ENCODE measurements at regions not wholly inside any gene's neighbourhood (a gene's known extent, or its start where the extent isn't known, plus 50 kb on each side); places are given as distances from the start of the nearest gene placed in this dataset.

DNA sequence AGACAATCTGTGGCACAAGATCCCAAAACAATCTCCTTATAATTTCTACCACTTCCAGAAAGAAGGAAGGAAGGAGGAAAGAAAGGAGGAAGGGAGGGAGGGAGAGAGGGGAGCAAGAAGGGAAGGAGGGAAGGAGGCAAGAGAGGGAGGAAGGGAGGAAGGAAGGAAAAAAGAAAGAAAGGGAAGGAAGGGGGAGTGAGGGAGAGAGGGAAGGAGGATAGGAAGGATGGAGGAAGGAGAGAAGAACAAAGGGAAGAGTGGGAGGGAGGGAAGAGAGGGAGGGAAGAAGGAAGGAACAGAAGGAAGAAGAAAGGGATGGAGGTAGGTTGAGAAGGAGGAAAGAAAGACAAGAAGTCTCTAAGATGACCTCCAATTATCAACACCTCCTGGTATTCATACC lies 185.5 kb upstream of the NFE2L3 start:
- DNase-seq, result no peak

DNA sequence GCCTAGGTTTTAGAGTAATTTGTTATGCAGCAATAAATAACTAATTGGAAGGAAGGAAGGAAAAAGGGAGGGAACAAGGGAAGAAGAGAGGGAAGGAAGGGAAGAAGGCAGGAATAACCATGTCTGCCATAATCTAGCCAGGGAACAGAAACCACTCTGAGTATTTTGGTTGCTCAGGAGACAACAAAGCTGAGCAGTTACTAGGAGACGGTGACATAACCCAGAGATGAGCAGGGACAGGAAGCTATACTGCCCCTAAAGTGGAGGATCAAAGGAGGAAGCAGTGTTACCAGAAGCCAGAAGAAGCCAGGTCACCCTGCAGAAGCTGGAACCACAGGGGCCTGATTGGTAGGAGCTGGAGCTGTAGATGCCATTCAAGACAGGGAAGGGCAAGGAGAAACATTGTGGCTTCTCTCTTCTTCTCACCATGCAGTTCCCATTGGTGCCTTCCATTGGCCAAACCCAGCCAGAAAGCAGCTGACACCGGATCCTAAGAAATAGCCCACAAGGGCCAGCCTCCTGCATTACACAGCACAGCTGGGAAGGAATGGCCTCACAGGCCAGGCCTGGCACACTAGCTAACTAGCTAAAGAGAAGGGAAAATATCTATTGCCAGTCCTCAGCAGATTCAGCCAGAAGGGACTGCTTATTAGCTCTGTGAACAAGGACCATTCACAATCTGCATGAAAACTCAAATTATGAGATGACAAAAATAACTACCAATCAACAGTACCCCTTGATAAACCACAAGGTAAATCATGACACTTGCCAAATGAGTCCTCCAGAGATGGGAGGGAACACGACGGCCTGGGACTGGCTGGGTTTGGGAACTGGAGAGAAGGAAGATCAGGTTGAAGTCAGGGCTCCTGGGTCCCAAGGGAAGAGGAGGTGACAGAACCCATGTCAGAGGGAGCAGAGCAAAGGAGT lies 184.5 kb upstream of the NFE2L3 start:
- peak; percentile 58 for DNase-seq

DNA sequence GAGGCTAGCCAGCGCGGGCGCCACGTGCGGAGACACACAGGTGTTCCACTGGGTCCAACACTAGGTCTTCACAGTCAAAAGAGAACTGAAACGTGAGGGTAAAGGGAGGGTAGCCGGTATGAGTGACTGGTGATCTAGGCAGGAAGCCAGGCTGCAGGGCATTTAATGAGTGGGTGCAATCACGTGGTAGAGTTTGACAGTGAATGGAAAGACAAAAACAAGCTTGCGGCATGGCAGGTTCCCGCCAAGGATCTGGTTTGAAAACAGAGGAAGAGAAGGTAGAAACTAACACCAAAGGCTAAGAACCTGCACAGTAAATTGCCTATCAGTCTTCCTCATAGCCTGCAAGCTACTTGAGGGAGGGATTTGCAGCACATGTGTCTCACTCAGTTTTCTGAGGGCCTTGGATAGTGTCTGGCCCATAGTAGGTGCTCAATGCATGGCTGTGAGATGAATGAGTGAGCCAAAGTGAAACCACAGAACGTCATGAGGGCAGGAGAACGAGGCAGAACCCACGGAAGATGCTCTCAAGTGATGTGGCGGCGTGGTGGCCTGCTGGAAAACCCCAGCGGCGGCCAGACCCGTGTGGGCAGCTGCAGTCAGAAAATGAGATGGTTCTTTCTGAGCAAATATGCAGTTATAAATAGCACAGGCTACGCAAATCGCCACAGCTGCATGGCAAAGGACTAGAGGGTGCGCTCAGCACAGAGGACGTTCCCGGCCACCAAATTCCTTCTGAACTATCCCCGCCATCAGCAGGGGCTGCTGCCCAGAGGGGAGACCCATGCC lies 183.6 kb upstream of the NFE2L3 start:
- peak; percentile 80 for DNase-seq

DNA sequence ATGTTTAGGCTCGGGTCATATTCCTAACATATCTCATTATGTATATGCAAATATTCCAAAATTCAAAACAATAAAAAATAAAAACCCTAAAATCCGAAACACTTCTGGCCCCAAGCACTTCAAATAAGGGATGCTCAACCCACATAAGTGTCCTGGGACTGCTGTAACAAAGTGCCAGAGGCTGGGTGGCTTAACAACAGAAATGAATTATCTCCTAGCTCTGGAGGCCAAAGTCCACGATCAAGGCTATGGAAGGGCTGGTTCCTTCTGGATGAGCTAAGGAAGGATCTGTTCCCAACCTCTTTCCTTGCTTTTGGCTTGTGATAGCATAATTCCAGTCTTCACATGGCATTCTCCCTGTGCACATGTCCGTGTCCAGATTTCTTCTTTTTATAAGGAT lies 181.6 kb upstream of the NFE2L3 start:
- no peak for DNase-seq

DNA sequence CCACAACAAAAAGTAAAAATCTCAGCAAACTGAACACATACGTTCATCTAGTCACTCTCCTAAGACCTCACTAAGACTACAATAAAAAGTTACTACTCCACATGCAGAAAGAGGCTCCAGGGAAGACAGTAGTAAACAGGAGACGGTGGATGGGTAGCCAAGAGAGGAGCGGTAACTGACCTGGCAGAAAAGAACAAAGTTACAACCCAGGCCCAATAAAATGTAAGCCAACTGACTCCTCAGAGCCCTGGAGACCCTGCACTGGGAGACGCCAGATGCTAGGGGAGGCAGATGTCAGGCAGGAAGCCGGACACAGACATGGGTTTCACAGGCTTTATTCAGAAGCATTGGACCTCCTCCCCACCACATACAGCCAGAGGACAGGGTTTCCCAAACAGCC lies 181.1 kb upstream of the NFE2L3 start:
- DNase-seq, result no peak

DNA sequence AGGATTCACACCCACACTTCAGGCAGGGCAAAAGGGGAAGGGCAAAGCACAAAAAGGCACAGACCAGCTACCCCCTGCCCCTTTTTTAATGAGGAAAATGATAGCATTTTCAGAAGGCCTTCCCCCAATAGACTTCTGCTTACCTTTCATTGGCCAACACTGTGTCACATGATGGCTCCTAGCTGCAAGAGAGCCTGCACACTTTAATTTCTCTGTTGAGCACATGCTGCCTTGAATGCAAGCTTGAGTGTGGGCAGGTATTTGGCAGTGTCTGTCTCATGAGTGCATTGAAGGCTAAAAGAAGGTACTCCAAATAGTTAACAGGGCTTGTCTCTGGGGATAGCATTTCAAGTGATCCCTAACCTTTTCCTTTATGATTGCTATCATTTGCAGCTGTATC lies 175.4 kb upstream of the NFE2L3 start:
- no peak for DNase-seq

DNA sequence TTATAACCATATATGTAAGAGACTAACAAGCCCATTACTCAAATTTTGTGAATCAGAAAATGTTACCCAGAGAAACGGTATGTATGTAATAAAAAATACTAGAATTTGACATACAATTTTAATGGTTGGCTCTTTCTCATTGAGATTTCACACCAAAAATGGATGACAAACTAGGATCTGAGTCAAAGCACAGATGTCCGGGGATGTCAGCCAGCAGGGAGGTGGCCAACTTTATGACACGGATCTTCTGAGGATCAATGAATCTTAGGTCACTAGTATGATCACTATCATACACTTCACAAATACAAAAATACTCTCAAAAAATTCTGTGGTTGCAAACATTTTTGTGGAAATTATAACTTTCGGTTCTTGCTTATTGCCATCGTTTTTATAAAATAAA lies 173.5 kb upstream of the NFE2L3 start:
- no peak for DNase-seq

DNA sequence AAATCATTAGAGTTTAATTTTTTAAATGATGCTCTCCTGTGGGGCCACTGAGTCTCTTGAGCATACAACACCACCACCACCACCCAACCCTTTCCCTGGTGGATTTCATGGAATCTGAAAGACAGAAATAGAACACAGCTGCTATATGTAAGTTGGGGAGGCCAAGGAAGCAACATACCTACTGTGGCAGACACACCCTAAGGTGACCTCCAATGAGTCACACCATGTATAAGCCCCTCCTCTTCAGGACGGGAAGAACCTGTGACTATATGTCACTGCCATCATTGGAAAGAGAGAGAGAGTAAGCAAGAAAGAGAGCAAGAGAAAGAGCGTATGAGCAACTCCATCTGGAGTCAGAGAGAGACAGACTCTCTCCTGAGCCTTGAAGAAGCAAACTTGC lies 172.4 kb upstream of the NFE2L3 start:
- no peak for DNase-seq

DNA sequence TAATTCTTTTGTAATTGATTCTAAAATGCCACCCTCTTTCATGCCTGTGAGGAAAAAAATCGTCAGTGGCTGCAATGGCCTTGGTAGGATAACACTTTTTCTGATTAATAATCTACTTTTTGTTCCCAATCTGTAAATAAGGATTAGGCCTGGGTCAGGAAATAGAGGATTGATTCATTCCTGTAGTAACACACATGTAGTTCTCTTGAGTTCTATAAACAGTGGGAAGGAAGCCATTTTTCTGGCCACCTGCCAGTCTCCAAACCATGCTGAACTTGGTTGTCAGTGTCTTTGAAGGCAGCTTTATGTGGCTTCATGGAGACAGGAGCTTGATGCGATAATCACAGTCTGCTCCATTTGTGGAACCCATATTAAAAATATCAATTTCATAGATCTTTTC lies 169.3 kb upstream of the NFE2L3 start:
- no peak for DNase-seq

DNA sequence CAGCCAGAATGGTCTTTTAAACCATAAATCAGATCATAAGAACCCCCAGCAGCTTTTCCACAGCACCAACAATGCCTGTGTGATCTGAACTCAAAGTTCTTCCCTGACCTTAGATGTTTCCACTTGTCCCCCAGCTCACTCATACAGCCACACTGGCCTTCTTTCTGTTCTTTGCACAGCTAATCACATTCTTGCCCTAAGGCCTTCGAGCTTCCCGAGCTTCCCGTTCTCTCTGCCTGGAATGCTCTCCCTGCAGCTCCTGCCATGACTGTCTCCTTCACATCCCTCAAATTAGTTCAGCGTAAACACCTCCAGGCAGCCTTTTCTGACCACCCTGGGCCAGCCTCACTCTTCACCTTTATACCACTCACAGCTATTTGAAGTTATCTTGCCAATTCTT lies 166.8 kb upstream of the NFE2L3 start:
- DNase-seq, result no peak

DNA sequence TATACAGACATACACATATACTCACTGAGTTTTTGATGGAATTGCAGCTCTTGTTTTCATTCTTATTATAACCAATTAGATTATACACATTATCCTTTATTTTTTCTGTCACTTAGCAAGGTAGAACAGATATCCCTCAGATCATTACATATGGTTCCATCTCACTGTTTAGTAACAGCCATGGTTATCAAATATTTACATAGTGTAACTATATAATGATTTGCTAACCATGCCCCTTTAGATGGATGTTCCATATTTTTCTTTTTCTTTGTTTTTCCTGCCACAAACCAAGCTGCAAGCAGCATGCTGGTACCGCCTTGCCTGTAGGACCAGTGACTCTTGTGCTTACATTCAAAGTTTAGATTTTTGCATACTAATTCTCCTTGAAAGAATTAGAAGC lies 163.4 kb upstream of the NFE2L3 start:
- DNase-seq, result no peak

DNA sequence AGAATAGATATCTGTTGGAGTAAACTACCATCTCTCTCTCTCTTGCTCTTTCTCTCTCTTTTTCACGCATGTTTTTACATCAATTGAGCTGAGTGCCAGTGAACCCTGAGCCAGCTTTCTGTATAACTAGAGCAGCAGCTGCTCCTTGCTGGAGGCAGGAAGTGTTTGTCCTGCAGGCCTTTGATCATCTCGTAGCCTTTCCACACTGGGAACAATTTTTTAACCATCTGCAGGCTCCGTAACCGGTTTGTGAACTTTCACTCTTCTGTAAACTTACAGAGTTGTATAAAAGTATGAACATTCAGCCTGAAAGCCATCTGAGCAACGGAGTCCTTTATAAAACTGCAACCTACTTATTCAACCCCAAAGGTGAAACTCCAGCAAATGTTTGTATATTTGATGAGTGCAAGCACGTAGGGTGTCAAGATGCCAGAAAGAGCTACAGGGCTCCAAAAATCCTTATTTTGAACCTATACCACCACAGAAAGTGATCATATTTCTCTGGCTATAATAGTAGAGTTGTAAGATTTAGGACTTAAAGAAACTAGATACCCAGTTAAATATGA lies 162.8 kb upstream of the NFE2L3 start:
- DNase-seq, result no peak

DNA sequence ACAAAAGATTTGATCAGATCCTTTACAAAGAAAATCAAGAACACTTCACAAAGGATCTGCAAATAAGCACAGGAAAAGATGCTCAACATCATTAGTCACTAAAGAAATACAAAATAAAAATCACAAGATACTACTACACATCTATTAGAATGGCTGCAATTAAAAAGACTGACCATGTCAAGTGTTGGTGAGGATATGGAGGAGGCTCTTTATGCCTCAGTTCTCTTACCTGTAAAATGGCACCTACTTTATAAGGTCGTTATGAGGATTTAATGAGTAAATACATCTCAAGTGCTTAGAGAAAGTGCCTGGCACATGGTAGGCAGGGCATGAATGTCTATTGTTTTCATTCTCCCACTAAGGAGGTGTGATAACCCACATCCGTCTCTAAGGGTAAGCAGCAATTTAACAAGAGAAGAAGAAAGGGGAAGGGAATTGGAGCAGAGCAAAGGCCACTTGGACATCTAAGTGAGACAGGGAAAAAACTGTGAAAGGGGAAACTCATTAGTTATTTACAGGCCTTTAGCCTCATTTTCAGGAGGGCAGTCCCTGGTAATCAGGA lies 157.5 kb upstream of the NFE2L3 start:
- no peak for DNase-seq

DNA sequence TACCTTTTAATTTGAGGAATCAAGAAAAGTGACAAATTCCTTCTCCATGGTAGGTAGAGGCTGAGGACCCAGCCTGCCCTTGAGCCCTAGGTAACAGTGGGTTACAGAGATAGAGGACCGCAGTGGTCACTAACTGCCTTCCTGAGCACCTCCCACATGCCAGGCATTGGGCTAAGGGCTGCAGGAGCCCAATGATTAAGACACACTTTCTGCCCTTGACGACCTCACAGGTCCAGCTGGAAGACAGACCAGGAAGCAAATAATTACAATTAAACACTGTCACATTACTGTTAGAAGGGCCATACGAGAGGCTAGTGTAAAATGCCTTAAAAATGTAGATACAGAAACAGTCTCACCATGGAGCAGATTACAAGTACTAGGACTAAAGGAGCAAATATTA lies 156.8 kb upstream of the NFE2L3 start:
- DNase-seq, result no peak

DNA sequence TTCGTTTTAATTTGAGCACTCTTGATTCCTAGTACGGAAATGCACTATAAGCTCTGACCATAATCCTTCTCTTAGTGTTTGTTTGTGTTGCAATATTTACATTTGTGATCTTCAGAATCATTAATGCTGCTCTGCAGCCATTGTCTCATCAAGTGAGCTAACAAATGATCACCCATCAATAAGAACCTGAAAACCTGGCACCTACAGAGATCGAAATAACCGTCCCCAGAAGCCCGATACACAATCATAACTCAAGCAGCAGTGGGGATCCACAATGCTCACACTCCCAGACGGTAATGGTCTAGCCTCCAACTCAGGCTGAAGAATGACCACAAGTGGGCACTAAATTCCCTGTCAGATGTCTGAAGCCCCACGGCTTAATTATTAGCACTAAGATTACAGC lies 156.0 kb upstream of the NFE2L3 start:
- peak; percentile 39 for DNase-seq

DNA sequence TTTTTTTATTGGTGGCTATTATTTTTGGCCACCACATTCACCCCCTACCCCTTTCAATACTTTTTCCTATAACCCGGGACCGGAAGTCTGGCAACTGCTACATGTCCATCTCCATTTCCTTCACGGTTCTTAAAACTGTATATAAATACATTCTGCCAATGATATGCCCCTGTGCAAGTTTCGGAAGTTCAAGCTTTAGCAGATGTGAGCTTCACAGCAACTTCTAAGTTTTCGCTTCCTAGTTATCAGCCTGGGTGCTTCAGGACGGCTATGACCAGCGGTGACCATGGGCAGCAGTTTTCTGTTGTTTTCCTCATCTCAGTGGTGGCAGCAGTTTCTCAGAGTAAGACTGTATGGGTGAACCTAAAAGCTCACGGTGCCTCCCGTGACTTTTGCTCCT lies 153.5 kb upstream of the NFE2L3 start:
- no peak for DNase-seq

DNA sequence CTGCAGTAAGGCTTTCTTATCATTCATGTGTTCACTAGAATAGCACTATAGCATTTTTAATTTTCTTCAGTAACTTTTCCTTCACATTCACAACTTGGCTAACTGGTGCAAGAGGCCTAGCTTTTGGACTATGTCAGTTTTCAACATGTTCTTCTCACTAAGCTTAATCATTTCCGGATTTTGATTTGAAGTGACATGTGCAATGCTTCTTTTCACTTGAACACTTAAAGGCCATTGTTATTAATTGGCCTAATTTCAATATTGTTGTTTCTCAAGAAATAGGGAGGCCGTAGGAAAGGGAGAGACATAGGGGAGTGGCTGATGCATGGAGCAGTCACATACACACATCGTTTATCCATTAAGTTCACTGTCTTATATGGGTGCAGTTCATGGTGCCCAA lies 151.2 kb upstream of the NFE2L3 start:
- no peak for DNase-seq

DNA sequence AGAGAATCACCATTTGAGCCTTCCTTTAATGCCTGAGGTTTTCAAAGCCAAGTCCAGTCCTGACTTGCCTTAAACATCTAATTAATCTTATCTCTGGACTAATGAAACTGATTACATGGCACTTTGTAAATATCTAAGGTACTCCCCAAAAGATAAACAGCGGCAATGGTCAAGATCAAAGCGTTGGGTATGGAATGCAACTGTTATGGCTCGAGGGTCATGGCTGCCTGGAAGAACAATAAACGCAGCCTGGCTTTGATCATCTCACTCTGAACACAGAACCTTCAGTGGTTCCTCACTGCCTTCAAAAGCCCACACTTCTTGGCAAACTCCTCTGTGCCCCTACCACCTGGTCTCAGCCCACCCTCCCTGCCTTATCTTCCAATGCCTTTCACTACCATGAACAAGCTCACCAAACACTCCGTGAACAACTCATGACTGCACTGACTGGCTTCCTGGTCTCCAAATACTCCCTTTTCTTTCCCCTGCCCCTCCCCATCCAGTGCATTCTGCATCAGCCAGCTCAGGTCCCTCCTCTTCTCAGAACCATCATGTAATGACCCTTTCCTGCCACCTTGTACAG lies 150.2 kb upstream of the NFE2L3 start:
- DNase-seq, result no peak

DNA sequence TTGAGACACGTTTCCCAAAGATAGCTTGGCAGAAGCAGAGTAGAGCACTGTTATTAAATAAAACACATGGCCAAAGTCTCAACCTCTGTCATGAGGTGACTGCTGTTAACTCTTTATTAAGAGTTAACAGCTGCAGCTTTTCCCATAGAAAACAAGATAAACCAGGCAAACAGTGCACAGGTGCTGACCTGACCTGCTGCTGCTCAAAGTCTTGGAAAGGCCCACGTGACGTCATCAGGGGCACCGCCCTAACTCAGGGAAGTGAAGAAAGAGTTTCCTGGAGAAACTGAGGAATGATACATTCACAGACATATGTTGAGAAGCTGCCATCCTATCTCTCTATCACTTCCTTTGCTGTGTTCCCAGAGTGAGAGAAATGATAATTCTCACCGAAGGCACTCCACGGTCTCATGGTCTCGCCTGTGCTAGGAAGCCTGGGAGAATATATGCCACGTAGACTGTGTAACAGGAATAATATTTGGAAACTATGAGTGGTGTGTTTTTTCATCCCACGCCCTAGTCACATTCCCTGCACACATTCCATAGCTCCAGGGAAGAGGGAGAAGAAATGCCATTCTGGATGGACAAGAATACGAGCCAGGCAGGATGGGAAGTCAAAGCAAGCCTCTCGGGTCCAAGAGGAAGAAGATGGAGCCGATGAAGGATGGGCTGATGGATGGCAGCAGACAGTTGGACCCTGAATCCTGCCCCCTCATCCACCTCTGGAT lies 146.2 kb upstream of the NFE2L3 start:
- DNase-seq, result no peak

DNA sequence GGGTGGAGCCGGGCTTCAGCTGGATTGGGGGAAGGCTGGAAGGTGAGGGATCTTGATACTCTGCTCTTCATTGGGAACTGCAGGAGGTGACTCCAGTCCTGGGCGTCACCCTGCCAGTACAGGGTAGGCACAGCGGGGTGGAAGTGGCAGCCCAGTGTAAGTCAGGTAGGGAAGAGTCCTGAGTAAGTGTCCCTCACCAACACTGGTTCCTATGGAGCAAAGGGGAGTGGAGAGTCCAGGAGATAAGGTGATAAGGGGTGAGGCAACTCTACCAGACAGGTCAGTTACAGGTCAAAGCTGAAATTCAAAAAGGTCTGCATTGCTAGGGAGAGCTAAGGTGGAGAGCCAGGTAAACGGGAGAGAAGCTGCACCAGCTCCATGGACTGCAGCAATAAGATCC lies 145.6 kb upstream of the NFE2L3 start:
- DNase-seq, result no peak

DNA sequence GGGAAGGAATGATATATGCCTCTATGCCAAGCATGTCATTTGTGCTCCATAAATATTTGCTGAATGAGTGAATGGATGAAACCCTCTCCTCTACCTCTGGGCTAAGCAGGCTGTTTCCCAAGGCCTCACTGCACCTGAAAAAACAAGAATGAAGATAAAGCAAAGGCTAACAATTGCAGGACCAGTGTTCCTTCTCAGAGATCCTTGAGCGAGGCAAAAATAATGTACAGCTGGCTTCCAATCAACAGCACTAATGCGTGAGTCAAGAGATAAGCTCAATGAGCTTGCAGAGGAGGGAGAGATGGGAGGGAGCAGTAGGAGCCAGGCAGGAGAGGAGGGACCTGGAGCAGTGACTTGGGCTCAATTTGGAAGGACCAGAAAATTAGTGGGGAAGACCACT lies 144.5 kb upstream of the NFE2L3 start:
- no peak for DNase-seq

DNA sequence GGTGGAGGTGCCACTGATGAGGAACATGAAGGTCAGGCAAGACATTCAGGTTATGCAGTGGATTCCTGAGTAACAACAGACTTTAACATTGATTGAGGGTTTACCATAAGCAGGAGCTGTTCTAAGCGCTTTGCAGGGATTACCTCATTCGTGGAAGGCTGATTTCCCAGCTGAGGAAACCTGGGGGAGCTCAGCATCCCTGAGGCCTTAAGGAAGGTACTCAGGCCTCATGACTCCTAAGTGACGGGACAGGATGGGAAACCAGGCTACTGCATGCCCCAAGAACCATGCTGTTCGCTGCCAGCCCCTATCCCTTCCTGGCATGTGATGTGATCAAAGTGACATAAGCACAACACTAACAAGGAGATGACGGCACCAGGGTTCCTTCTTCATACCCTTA lies 143.6 kb upstream of the NFE2L3 start:
- no peak for DNase-seq
